ENCODE measurements at regions not wholly inside any gene's neighbourhood (a gene's known extent, or its start where the extent isn't known, plus 50 kb on each side); places are given as distances from the start of the nearest gene placed in this dataset.

GRCh38 chr14:26339381-26339780 lies 258.5 kb downstream of the NOVA1 start:
- 74 to 85% (median 83%) methylated on average over 2 of the region's 2 CpGs for WGBS, 5 donors
- Histone ChIP-seq H3K4me3 (no peak overlapping the region), H3K9me3 (peaks cover 0 to 5% (median 0%) of the 10 kb centered on the region in 8 donors), H3K27me3 (replicated peaks in 1 of 7) (no peaks in the 10 kb centered on the region), H3K36me3 (no peaks in the 10 kb centered on the region), H3K27ac (no peak overlapping the region), H3K4me1 (no peaks in the 10 kb centered on the region)
- no peak for DNase-seq
- TF ChIP-seq POLR2A (IDR thresholded peaks at IDR 0.05): no peak
- TF ChIP-seq CTCF (IDR thresholded peaks at IDR 0.05 in 8 of 11, conservative IDR thresholded peaks at IDR 0.05 in 3 of 11): no peak
- no peak for TF ChIP-seq POLR2AphosphoS5 (IDR thresholded peaks at IDR 0.05)
- intact Hi-C loops (cut with DNase I; ENCODE audit: low total_unique reads): no loop called here

- WGBS, 5 donors: 24 to 75% (median 33%) methylated on average over 2 of the region's 2 CpGs
- no peak overlapping the region for H3K4me3 ChIP-seq
- H3K9me3 ChIP-seq: peaks cover 0 to 4% (median 0%) of the 10 kb centered on the region in 8 donors
- TF ChIP-seq CTCF (IDR thresholded peaks at IDR 0.05 in 8 of 11, conservative IDR thresholded peaks at IDR 0.05 in 3 of 11) (no peak), POLR2A (IDR thresholded peaks at IDR 0.05) (no peak), POLR2AphosphoS5 (IDR thresholded peaks at IDR 0.05) (no peak)
- H3K27ac ChIP-seq: no peak overlapping the region
- intact Hi-C loops (cut with DNase I; ENCODE audit: low total_unique reads): no loop called here
- H3K4me1 ChIP-seq: no peaks in the 10 kb centered on the region
- no peaks in the 10 kb centered on the region for H3K36me3 ChIP-seq
- H3K27me3 ChIP-seq (replicated peaks in 1 of 7): no peaks in the 10 kb centered on the region
- no peak for DNase-seq
Measured at GRCh38 chr14:26338231-26338630, 259.6 kb downstream of the NOVA1 start.

GRCh38 chr14:26334288-26334687 lies 263.5 kb downstream of the NOVA1 start:
- no peak overlapping the region for H3K27ac ChIP-seq
- H3K36me3 ChIP-seq: no peaks in the 10 kb centered on the region
- 55 to 64% (median 63%) methylated on average over 3 of the region's 3 CpGs for WGBS, 5 donors
- no peak for TF ChIP-seq POLR2A (IDR thresholded peaks at IDR 0.05)
- TF ChIP-seq POLR2AphosphoS5 (IDR thresholded peaks at IDR 0.05): no peak
- no peak for TF ChIP-seq CTCF (IDR thresholded peaks at IDR 0.05 in 8 of 11, conservative IDR thresholded peaks at IDR 0.05 in 3 of 11)
- H3K9me3 ChIP-seq: no peaks in the 10 kb centered on the region
- intact Hi-C loops (cut with DNase I; ENCODE audit: low total_unique reads): no loop called here
- DNase-seq: no peak
- no peak overlapping the region for H3K4me3 ChIP-seq
- no peaks in the 10 kb centered on the region for H3K27me3 ChIP-seq (replicated peaks in 1 of 7)
- H3K4me1 ChIP-seq: no peaks in the 10 kb centered on the region

GRCh38 chr14:26332966-26333365 lies 264.9 kb downstream of the NOVA1 start:
- 74 to 87% (median 82%) methylated on average over 10 to 11 of the region's 11 CpGs for WGBS, 5 donors
- no peak for DNase-seq
- Histone ChIP-seq H3K4me1 (no peaks in the 10 kb centered on the region), H3K4me3 (no peak overlapping the region), H3K9me3 (no peaks in the 10 kb centered on the region), H3K27ac (no peak overlapping the region), H3K36me3 (no peaks in the 10 kb centered on the region), H3K27me3 (replicated peaks in 1 of 7) (no peaks in the 10 kb centered on the region)
- intact Hi-C loops (cut with DNase I; ENCODE audit: low total_unique reads): no loop called here
- TF ChIP-seq POLR2A (IDR thresholded peaks at IDR 0.05): no peak

GRCh38 chr14:26330982-26331381 lies 266.9 kb downstream of the NOVA1 start:
- no peak overlapping the region for H3K27ac ChIP-seq
- H3K4me1 ChIP-seq: no peaks in the 10 kb centered on the region
- TF ChIP-seq CTCF (IDR thresholded peaks at IDR 0.05 in 8 of 11, conservative IDR thresholded peaks at IDR 0.05 in 3 of 11): no peak
- no peak for TF ChIP-seq POLR2AphosphoS5 (IDR thresholded peaks at IDR 0.05)
- TF ChIP-seq POLR2A (IDR thresholded peaks at IDR 0.05): no peak
- no peaks in the 10 kb centered on the region for H3K9me3 ChIP-seq
- intact Hi-C loops (cut with DNase I; ENCODE audit: low total_unique reads): no loop called here
- H3K27me3 ChIP-seq (replicated peaks in 1 of 7): no peaks in the 10 kb centered on the region
- 26 to 54% (median 35%) methylated on average over 1 of the region's 1 CpG for WGBS, 5 donors
- H3K4me3 ChIP-seq: no peak overlapping the region
- no peak for DNase-seq
- H3K36me3 ChIP-seq: no peaks in the 10 kb centered on the region
